Liver (tissue), 8 donors: ENCODE measurements at regions not wholly inside any gene's neighbourhood (a gene's known extent, or its start where the extent isn't known, plus 50 kb on each side); places are given as distances from the start of the nearest gene placed in this dataset.

Source experiments
- DNase-seq: peaks from one replicate; pipeline ENCODE4 v3.0.0-alpha.2; 2017; ENCODE audit warnings: low spot score
- H3K27ac ChIP-seq, 2 donors: one replicate each; pipeline ENCODE4 v1.7.0; 2013; ENCODE audit warnings: inconsistent platforms in 2 of 2, low read length in 2 of 2, control low read depth in 1 of 2, low read depth in 1 of 2, mild to moderate bottlenecking in 1 of 2
- H3K27me3 ChIP-seq, 4 donors: one replicate each; pipeline versions ENCODE4 v1.6.1 to v1.7.0; 2013; ENCODE audit warnings: low read length in 3 of 4, inconsistent platforms in 1 of 4, mild to moderate bottlenecking in 1 of 4, moderate library complexity in 1 of 4; ENCODE audit not compliant: control insufficient read depth in 4 of 4, insufficient read depth in 4 of 4
- H3K36me3 ChIP-seq, 4 donors: one replicate each; pipeline versions ENCODE4 v1.6.1 to v1.7.0; 2013; ENCODE audit warnings: low read length in 3 of 4, mild to moderate bottlenecking in 3 of 4, low read depth in 1 of 4, moderate library complexity in 1 of 4; ENCODE audit not compliant: control insufficient read depth in 4 of 4, insufficient read depth in 3 of 4
- H3K4me1 ChIP-seq, 4 donors: one replicate each; pipeline versions ENCODE4 v1.6.1 to v1.7.0; 2013; ENCODE audit warnings: low read length in 3 of 4, mild to moderate bottlenecking in 3 of 4, moderate library complexity in 1 of 4; ENCODE audit not compliant: control insufficient read depth in 4 of 4, insufficient read depth in 4 of 4
- H3K4me3 ChIP-seq, 3 donors: one replicate each; pipeline versions ENCODE4 v1.6.1 to v1.7.0; 2013; ENCODE audit warnings: low read length in 3 of 3, control low read depth in 1 of 3, low read depth in 1 of 3, mild to moderate bottlenecking in 1 of 3
- H3K9ac ChIP-seq, 2 donors: one replicate each; pipeline ENCODE4 v1.7.0; 2013; ENCODE audit warnings: low read length in 2 of 2, mild to moderate bottlenecking in 2 of 2, moderate library complexity in 2 of 2, control low read depth in 1 of 2, low read depth in 1 of 2
- H3K9me3 ChIP-seq, 4 donors: one replicate each; pipeline versions ENCODE4 v1.6.1 to v1.7.0; 2013; ENCODE audit warnings: low read length in 3 of 4; ENCODE audit not compliant: control insufficient read depth in 4 of 4
- EGR1 ChIP-seq, 2 donors: IDR thresholded peaks; 2 replicates each; pipeline ENCODE4 v1.6.1; 2016 to 2018; ENCODE audit warnings: antibody characterized with exemption in 2 of 2, low read depth in 2 of 2
- FOXA1 ChIP-seq: IDR thresholded peaks from 2 replicates; pipeline ENCODE4 v1.6.1; 2016; ENCODE audit warnings: antibody characterized with exemption
- FOXA2 ChIP-seq: IDR thresholded peaks from 2 replicates; pipeline ENCODE4 v1.6.1; 2016; ENCODE audit warnings: antibody characterized with exemption
- HNF4A ChIP-seq, 2 donors: conservative IDR thresholded peaks; 2 replicates each; pipeline ENCODE4 v1.6.1; 2016; ENCODE audit warnings: antibody characterized with exemption in 2 of 2, mild to moderate bottlenecking in 2 of 2
- HNF4G ChIP-seq: IDR thresholded peaks from 2 replicates; pipeline ENCODE4 v1.6.1; 2016; ENCODE audit warnings: antibody characterized with exemption
- JUND ChIP-seq, 2 donors: IDR thresholded peaks; 2 replicates each; pipeline ENCODE4 v1.6.1; 2016; ENCODE audit warnings: antibody characterized with exemption in 2 of 2
- MAX ChIP-seq: IDR thresholded peaks from 2 replicates; pipeline ENCODE4 v1.6.1; 2016; ENCODE audit warnings: antibody characterized with exemption
- NR2F2 ChIP-seq: IDR thresholded peaks from 2 replicates; pipeline ENCODE4 v1.6.1; 2016; ENCODE audit warnings: antibody characterized with exemption
- RAD21 ChIP-seq, 2 donors: IDR thresholded peaks; 2 replicates each; pipeline ENCODE4 v1.6.1; 2016; ENCODE audit warnings: antibody characterized with exemption in 2 of 2, mild to moderate bottlenecking in 2 of 2
- SP1 ChIP-seq: IDR thresholded peaks from 2 replicates; pipeline ENCODE4 v1.6.1; 2018; ENCODE audit warnings: antibody characterized with exemption, mild to moderate bottlenecking
- TAF1 ChIP-seq: conservative IDR thresholded peaks from 2 replicates; pipeline ENCODE4 v1.6.1; 2016; ENCODE audit warnings: antibody characterized with exemption, mild to moderate bottlenecking
- YY1 ChIP-seq: IDR thresholded peaks from 2 replicates; pipeline ENCODE4 v1.6.1; 2016; ENCODE audit warnings: antibody characterized with exemption, mild to moderate bottlenecking
- ZBTB33 ChIP-seq: IDR thresholded peaks from 2 replicates; pipeline ENCODE4 v1.6.1; 2016; ENCODE audit warnings: antibody characterized with exemption
- WGBS: extraction: QIAGEN DNeasy Blood & Tissue Kit; methylation state at CpG from one replicate; pipeline ENCODE4 v1.1.7; 2013; 5-methylcytosine and 5-hydroxymethylcytosine counted together
- TF ChIP-seq, protein P1 (sequence below): fragments of 150-350 bp; IDR thresholded peaks from 2 replicates; pipeline ENCODE4 v1.5.1; 2017; ENCODE audit warnings: improper control_type of control experiment, low read depth, low read length; ENCODE audit not compliant: missing input control
- TF ChIP-seq, protein P2 (sequence below): IDR thresholded peaks from 2 replicates; pipeline ENCODE4 v1.6.1; 2016; ENCODE audit warnings: antibody characterized with exemption, mild to moderate bottlenecking
- TF ChIP-seq, protein P3 (sequence below): IDR thresholded peaks from 2 replicates; pipeline ENCODE4 v1.6.1; 2016; ENCODE audit warnings: antibody characterized with exemption
- donor health status: healthy.
- donor health status: healthy.
- donor health status: healthy.
- donor health status: healthy.
- donor health status: healthy.

GRCh38 chr15:35299059-35299735 is 214.1 kb upstream of the NANOGP8 start:
- no peak for TF ChIP-seq HNF4G
- TF ChIP-seq ZBTB33, result no peak
- TF ChIP-seq SP1, result no peak
- TF ChIP-seq YY1, result no peak
- TF ChIP-seq FOXA1, result no peak
- no peak for TF ChIP-seq RAD21 (IDR thresholded peaks at IDR 0.05)
- TF ChIP-seq MAX, result no peak
- TF ChIP-seq, protein P1, sequence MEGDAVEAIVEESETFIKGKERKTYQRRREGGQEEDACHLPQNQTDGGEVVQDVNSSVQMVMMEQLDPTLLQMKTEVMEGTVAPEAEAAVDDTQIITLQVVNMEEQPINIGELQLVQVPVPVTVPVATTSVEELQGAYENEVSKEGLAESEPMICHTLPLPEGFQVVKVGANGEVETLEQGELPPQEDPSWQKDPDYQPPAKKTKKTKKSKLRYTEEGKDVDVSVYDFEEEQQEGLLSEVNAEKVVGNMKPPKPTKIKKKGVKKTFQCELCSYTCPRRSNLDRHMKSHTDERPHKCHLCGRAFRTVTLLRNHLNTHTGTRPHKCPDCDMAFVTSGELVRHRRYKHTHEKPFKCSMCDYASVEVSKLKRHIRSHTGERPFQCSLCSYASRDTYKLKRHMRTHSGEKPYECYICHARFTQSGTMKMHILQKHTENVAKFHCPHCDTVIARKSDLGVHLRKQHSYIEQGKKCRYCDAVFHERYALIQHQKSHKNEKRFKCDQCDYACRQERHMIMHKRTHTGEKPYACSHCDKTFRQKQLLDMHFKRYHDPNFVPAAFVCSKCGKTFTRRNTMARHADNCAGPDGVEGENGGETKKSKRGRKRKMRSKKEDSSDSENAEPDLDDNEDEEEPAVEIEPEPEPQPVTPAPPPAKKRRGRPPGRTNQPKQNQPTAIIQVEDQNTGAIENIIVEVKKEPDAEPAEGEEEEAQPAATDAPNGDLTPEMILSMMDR, result no peak
- no peak for TF ChIP-seq TAF1
- TF ChIP-seq, protein P2, sequence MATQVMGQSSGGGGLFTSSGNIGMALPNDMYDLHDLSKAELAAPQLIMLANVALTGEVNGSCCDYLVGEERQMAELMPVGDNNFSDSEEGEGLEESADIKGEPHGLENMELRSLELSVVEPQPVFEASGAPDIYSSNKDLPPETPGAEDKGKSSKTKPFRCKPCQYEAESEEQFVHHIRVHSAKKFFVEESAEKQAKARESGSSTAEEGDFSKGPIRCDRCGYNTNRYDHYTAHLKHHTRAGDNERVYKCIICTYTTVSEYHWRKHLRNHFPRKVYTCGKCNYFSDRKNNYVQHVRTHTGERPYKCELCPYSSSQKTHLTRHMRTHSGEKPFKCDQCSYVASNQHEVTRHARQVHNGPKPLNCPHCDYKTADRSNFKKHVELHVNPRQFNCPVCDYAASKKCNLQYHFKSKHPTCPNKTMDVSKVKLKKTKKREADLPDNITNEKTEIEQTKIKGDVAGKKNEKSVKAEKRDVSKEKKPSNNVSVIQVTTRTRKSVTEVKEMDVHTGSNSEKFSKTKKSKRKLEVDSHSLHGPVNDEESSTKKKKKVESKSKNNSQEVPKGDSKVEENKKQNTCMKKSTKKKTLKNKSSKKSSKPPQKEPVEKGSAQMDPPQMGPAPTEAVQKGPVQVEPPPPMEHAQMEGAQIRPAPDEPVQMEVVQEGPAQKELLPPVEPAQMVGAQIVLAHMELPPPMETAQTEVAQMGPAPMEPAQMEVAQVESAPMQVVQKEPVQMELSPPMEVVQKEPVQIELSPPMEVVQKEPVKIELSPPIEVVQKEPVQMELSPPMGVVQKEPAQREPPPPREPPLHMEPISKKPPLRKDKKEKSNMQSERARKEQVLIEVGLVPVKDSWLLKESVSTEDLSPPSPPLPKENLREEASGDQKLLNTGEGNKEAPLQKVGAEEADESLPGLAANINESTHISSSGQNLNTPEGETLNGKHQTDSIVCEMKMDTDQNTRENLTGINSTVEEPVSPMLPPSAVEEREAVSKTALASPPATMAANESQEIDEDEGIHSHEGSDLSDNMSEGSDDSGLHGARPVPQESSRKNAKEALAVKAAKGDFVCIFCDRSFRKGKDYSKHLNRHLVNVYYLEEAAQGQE, result no peak
- Histone ChIP-seq H3K4me1 (peaks cover 0 to 8% (median 4%) of the 10 kb centered on the region in 4 donors), H3K4me3 (no peak overlapping the region), H3K9me3 (peaks cover 0 to 2% (median 0%) of the 10 kb centered on the region in 4 donors), H3K36me3 (no peaks in the 10 kb centered on the region), H3K9ac (no peak overlapping the region), H3K27ac (no peak overlapping the region), H3K27me3 (no peaks in the 10 kb centered on the region)
- whole genome bisulfite sequencing, result 91% methylated on average over 33 of the region's 33 CpGs
- DNase-seq, result no peak

- Histone ChIP-seq H3K4me1 (peaks cover 0 to 8% (median 4%) of the 10 kb centered on the region in 4 donors), H3K27ac (no peak overlapping the region), H3K9ac (no peak overlapping the region), H3K9me3 (peaks cover 0 to 2% (median 0%) of the 10 kb centered on the region in 4 donors), H3K4me3 (no peak overlapping the region), H3K36me3 (no peaks in the 10 kb centered on the region), H3K27me3 (no peaks in the 10 kb centered on the region)
- 96% methylated on average over 16 of the region's 16 CpGs for WGBS
- DNase-seq, result no peak
- TF ChIP-seq YY1 (no peak), TAF1 (no peak), HNF4A (conservative IDR thresholded peaks at IDR 0.05) (no peak), FOXA2 (no peak), JUND (IDR thresholded peaks at IDR 0.05) (no peak), SP1 (no peak), NR2F2 (no peak), MAX (no peak), HNF4G (no peak), ZBTB33 (no peak), EGR1 (IDR thresholded peaks at IDR 0.05; ENCODE audit: low read depth in 2 of 2) (no peak)
- TF ChIP-seq, protein P3, sequence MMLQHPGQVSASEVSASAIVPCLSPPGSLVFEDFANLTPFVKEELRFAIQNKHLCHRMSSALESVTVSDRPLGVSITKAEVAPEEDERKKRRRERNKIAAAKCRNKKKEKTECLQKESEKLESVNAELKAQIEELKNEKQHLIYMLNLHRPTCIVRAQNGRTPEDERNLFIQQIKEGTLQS, result no peak
- TF ChIP-seq, protein P1, result no peak
Measured at GRCh38 chr15:35298509-35298908, 213.4 kb upstream of the NANOGP8 start.
